HCT116 (cell line): ENCODE measurements at regions not wholly inside any gene's neighbourhood (a gene's known extent, or its start where the extent isn't known, plus 50 kb on each side); places are given as distances from the start of the nearest gene placed in this dataset.

Experiments used
- ATAC-seq: fragments of 200-7000 bp; cut with Tn5 transposase; 2 replicates; pipeline ENCODE4 v1.9.1; 2020; ENCODE audit warnings: mild to moderate bottlenecking, moderate library complexity
- BruUV-seq: library from RNA; stranded (reverse); fragments of 400-500 nt; replicated peaks from 2 replicates; lab custom pipeline; 2021; lab: Mats Ljungman, UMichigan
- CTCF ChIA-PET: fragments of 300-600 bp; sonication (Branson Sonifier 250); formaldehyde crosslinking; loops from one replicate; lab custom pipeline; 2021; ENCODE audit warnings: antibody characterized with exemption; lab: Charles Lee
- POLR2A ChIA-PET: fragments of 300-600, 350-600 bp; sonication (Branson Sonifier 250); formaldehyde crosslinking; loops from one replicate; lab custom pipeline; 2021; ENCODE audit warnings: antibody characterized with exemption; lab: Charles Lee
- RAD21 ChIA-PET, 2 experiments: fragments of 300-600 bp; sonication (Branson Sonifier 250); formaldehyde crosslinking; loops; one replicate each; lab custom pipeline; 2023; ENCODE audit warnings: low total read pairs in 2 of 2; ENCODE audit not compliant: uncharacterized antibody in 2 of 2, unreplicated experiment in 2 of 2, low non-redundant PET in 1 of 2; lab: Charles Lee
- DNase-seq: peaks from one replicate; pipeline ENCODE4 v3.0.0-alpha.2; 2010; ENCODE audit warnings: low read depth, low spot score
- H2AFZ ChIP-seq: fragments of 200-600 bp; shearing (Covaris generic), sonication (generic); 2 replicates; pipeline ENCODE4 v1.6.1; 2017; ENCODE audit warnings: low read depth, mixed run types, mixed read lengths, antibody characterized with exemption, low read length; ENCODE audit not compliant: poor library complexity, severe bottlenecking
- H3K27ac ChIP-seq: 2 replicates; pipeline ENCODE4 v1.5.1; 2012; ENCODE audit warnings: low read depth, low read length
- H3K27me3 ChIP-seq: fragments of 200-600 bp; sonication (generic); 2 replicates; pipeline ENCODE4 v1.6.1; 2016; ENCODE audit warnings: mixed run types, low read length, mixed read lengths; ENCODE audit not compliant: insufficient read depth
- H3K36me3 ChIP-seq, 2 experiments: fragments of 200-500 bp in 1 of 2; fragments of 200-600 bp in 1 of 2; sonication (Bioruptor generic) in 1 of 2; sonication (generic) in 1 of 2; 2 replicates each; pipeline versions ENCODE4 v1.5.1 to v1.6.1; 2014 to 2016; ENCODE audit warnings: low read length in 2 of 2, inconsistent platforms in 1 of 2, mixed read lengths in 1 of 2, mixed run types in 1 of 2; ENCODE audit not compliant: insufficient read depth in 2 of 2, control insufficient read depth in 1 of 2
- H3K4me1 ChIP-seq, 2 experiments: fragments of 200-600 bp in 1 of 2; sonication (generic) in 1 of 2; 2 replicates each; pipeline versions ENCODE4 v1.5.1 to v1.6.1; 2012 to 2017; ENCODE audit warnings: low read length in 2 of 2, inconsistent platforms in 1 of 2, mild to moderate bottlenecking in 1 of 2, mixed read lengths in 1 of 2, mixed run types in 1 of 2, moderate library complexity in 1 of 2; ENCODE audit not compliant: insufficient read depth in 2 of 2, control insufficient read depth in 1 of 2
- H3K4me2 ChIP-seq: fragments of 200-600 bp; sonication (generic); 2 replicates; pipeline ENCODE4 v1.6.1; 2017; ENCODE audit warnings: mixed run types, low read length, mixed read lengths
- H3K4me3 ChIP-seq, 2 experiments: fragments of 200-600 bp in 1 of 2; sonication (generic) in 1 of 2; replicated peaks in 1 of 2; 2 replicates each; pipeline ENCODE4 v1.5.1; 2011 to 2016; ENCODE audit warnings: low read length in 2 of 2, control low read depth in 1 of 2, low read depth in 1 of 2, mild to moderate bottlenecking in 1 of 2, mixed read lengths in 1 of 2, mixed run types in 1 of 2
- H3K79me2 ChIP-seq: fragments of 200-600 bp; sonication (generic); 2 replicates; pipeline ENCODE4 v1.6.1; 2017; ENCODE audit warnings: mild to moderate bottlenecking, mixed run types, low read length, moderate library complexity, mixed read lengths; ENCODE audit not compliant: insufficient read depth
- H3K9ac ChIP-seq: fragments of 200-600 bp; sonication (generic); 2 replicates; pipeline ENCODE4 v1.6.1; 2016; ENCODE audit warnings: low read length, mixed read lengths
- H3K9me2 ChIP-seq: fragments of 200-600 bp; sonication (generic), shearing (Covaris generic); 2 replicates; pipeline ENCODE4 v1.6.1; 2017; ENCODE audit warnings: mixed run types, mild to moderate bottlenecking, moderate library complexity; ENCODE audit not compliant: insufficient read depth
- H3K9me3 ChIP-seq, 2 experiments: fragments of 200-500 bp in 1 of 2; fragments of 200-600 bp in 1 of 2; sonication (Bioruptor generic) in 1 of 2; sonication (generic) in 1 of 2; 2 replicates each; pipeline ENCODE4 v1.6.1; 2014 to 2017; ENCODE audit warnings: low read length in 2 of 2, mixed read lengths in 2 of 2, inconsistent platforms in 1 of 2, low read depth in 1 of 2, mild to moderate bottlenecking in 1 of 2, mixed run types in 1 of 2, moderate library complexity in 1 of 2; ENCODE audit not compliant: control insufficient read depth in 1 of 2, insufficient read depth in 1 of 2
- H4K20me1 ChIP-seq: fragments of 200-600 bp; sonication (generic), shearing (Covaris generic); 2 replicates; pipeline ENCODE4 v1.6.1; 2017; ENCODE audit warnings: mixed run types, mild to moderate bottlenecking, moderate library complexity; ENCODE audit not compliant: insufficient read depth
- EGR1 ChIP-seq: IDR thresholded peaks from 2 replicates; pipeline ENCODE4 v1.6.1; 2012; ENCODE audit warnings: low read depth
- EZH2 ChIP-seq: fragments of 200-600 bp; sonication (generic); IDR thresholded peaks from 2 replicates; pipeline ENCODE4 v1.6.1; 2017; ENCODE audit warnings: antibody characterized with exemption, mixed run types
- EZH2phosphoT487 ChIP-seq: fragments of 200-600 bp; IDR thresholded peaks from 2 replicates; pipeline ENCODE4 v1.6.1; 2018; ENCODE audit warnings: antibody characterized with exemption, borderline replicate concordance
- FOSL1 ChIP-seq: IDR thresholded peaks from 2 replicates; pipeline ENCODE4 v1.6.1; 2012; ENCODE audit warnings: low read depth
- JUND ChIP-seq: IDR thresholded peaks from 2 replicates; pipeline ENCODE4 v1.6.1; 2012
- MAX ChIP-seq: IDR thresholded peaks from 2 replicates; pipeline ENCODE4 v1.6.1; 2012
- POLR2AphosphoS5 ChIP-seq: IDR thresholded peaks from 2 replicates; pipeline ENCODE4 v1.6.1; 2011; ENCODE audit warnings: mild to moderate bottlenecking, low read depth, low read length, moderate library complexity
- RAD21 ChIP-seq: IDR thresholded peaks from 2 replicates; pipeline ENCODE4 v1.6.1; 2012; ENCODE audit warnings: low read depth, mild to moderate bottlenecking
- REST ChIP-seq: IDR thresholded peaks from 2 replicates; pipeline ENCODE4 v1.6.1; 2012; ENCODE audit warnings: low read depth
- SIN3A ChIP-seq: IDR thresholded peaks from 2 replicates; pipeline ENCODE4 v1.6.1; 2012; ENCODE audit warnings: low read depth
- SP1 ChIP-seq: IDR thresholded peaks from 2 replicates; pipeline ENCODE4 v1.6.1; 2012; ENCODE audit warnings: low read depth
- SRF ChIP-seq: IDR thresholded peaks from 2 replicates; pipeline ENCODE4 v1.6.1; 2012; ENCODE audit warnings: low read depth
- TCF7L2 ChIP-seq: IDR thresholded peaks from 2 replicates; pipeline ENCODE4 v1.7.0; 2011; ENCODE audit warnings: borderline replicate concordance, inconsistent platforms; ENCODE audit not compliant: insufficient read depth, insufficient read length; ENCODE audit errors: extremely low read depth
- YY1 ChIP-seq: IDR thresholded peaks from 2 replicates; pipeline ENCODE4 v1.6.1; 2011; ENCODE audit warnings: low read length, low read depth, moderate library complexity, mild to moderate bottlenecking; ENCODE audit not compliant: insufficient replicate concordance; ENCODE audit errors: extremely low read depth
- ZFX ChIP-seq: fragments of 450-650 bp; IDR thresholded peaks from 2 replicates; pipeline ENCODE4 v1.6.1; 2017
- ZNF274 ChIP-seq: fragments of 200-500 bp; sonication (Bioruptor generic); IDR thresholded peaks from 2 replicates; pipeline ENCODE4 v1.6.1; 2014; ENCODE audit warnings: mild to moderate bottlenecking, low read depth, low read length, inconsistent platforms
- intact Hi-C: fragments of 100-400 bp; cut with micrococcal nuclease; formaldehyde crosslinking; loops from 2 replicates; pipeline ENCODE4 v1.10.0; 2022
- TF ChIP-seq, protein P1 (sequence below): IDR thresholded peaks from 2 replicates; pipeline ENCODE4 v1.6.1; 2012

GRCh38 chr5:89123581-89123980 lies 240.6 kb upstream of the MEF2C start:
- H3K27me3 ChIP-seq, result no peaks in the 10 kb centered on the region
- BruUV-seq, result no TSS peak
- no peak for TF ChIP-seq REST
- TF ChIP-seq, protein P1, sequence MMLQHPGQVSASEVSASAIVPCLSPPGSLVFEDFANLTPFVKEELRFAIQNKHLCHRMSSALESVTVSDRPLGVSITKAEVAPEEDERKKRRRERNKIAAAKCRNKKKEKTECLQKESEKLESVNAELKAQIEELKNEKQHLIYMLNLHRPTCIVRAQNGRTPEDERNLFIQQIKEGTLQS, result no peak
- TF ChIP-seq, all 23 proteins: peak for 0
- Histone ChIP-seq H3K79me2 (no peaks in the 10 kb centered on the region), H3K36me3 (no peaks in the 10 kb centered on the region), H3K4me2 (no peak overlapping the region), H3K4me1 (no peaks in the 10 kb centered on the region), H3K4me3 (no peak overlapping the region), H3K9me2 (no peaks in the 10 kb centered on the region), H2AFZ (no peak overlapping the region), H4K20me1 (no peaks in the 10 kb centered on the region), H3K27ac (no peak overlapping the region), H3K9me3 (no peaks in the 10 kb centered on the region), H3K9ac (no peak overlapping the region)
- ChIA-PET RAD21 (no interaction called here), CTCF (no interaction called here), POLR2A (no interaction called here)
- ATAC-seq, result no peak
- intact Hi-C loops, result no loop called here
- DNase-seq, result no peak

DNA sequence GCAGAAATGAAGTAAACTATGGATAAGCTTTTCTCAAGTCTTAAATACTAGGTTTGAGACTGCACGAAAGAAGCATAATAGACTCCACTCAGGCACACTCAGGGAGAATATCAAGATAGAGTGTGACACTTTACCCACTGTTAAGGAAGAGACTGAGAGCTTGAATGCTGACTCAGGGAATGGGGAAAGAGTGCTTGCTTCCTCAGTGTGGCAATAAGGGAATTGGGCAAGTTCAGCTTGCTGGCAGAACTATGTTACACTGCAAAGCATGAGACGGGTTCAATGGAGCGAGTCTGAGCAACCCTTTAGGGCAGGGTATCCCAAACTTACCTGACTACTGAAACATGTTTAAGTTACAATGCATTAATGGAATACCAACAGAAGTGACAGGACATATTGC lies 237.7 kb upstream of the MEF2C start:
- TF ChIP-seq SRF (no peak), SIN3A (no peak), ZFX (no peak), ZNF274 (no peak), SP1 (no peak), MAX (no peak), EZH2phosphoT487 (no peak), TCF7L2 (no peak), EZH2 (no peak), EGR1 (no peak), FOSL1 (no peak), JUND (no peak), RAD21 (no peak), YY1 (no peak), POLR2AphosphoS5 (no peak)
- TF ChIP-seq, protein P1, result no peak
- TF ChIP-seq, all 23 proteins: peak for 0
- DNase-seq (no peak), ATAC-seq (no peak)
- H3K79me2 ChIP-seq, result no peaks in the 10 kb centered on the region
- POLR2A ChIA-PET, result no interaction called here
- no peaks in the 10 kb centered on the region for H4K20me1 ChIP-seq
- CTCF ChIA-PET, result no interaction called here
- no peaks in the 10 kb centered on the region for H3K27me3 ChIP-seq
- no peaks in the 10 kb centered on the region for H3K9me2 ChIP-seq
- H3K9ac ChIP-seq, result no peak overlapping the region
- H3K36me3 ChIP-seq, result no peaks in the 10 kb centered on the region
- BruUV-seq, result no TSS peak
- RAD21 ChIA-PET, result interaction anchor here in 1 of 2 experiments (0.7 kb wide), 1 partner anchor 200 kb away, joined by 3 read pairs; no protein-coding TSS in a partner anchor
- no peaks in the 10 kb centered on the region for H3K4me1 ChIP-seq
- no peak overlapping the region for H3K4me2 ChIP-seq
- intact Hi-C loops, result no loop called here
- H3K4me3 ChIP-seq, result no peak overlapping the region
- H2AFZ ChIP-seq, result no peak overlapping the region
- no peak overlapping the region for H3K27ac ChIP-seq
- no peaks in the 10 kb centered on the region for H3K9me3 ChIP-seq
